DMS153 treated with DMSO at 0.1 percent for 48 hours (cell line): ENCODE measurements at regions not wholly inside any gene's neighbourhood (a gene's known extent, or its start where the extent isn't known, plus 50 kb on each side); places are given as distances from the start of the nearest gene placed in this dataset.

Experiments
- DNase-seq: peaks from one replicate; lab custom pipeline; 2025; ENCODE audit not compliant: unreplicated experiment; lab: John Stamatoyannopoulos, UW

DNA sequence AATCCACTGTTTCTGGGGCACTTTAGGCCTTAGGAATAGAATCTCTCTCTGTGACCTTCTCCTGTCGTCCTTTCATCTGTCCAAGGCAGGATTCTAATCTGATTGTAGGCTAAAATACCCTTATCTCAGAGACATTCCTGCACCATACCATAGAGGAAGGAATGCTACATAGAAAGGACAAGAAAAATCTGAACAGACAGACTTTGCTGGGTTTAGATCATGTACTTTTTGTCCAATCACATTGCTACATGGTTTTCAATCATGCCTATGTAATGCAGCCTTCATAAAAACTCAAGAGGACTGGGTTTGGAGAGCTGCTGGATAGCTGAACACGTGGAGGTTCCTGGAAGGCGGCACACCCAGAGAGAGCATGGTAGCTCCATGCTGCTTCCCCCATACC is 378.5 kb upstream of the SEMA6D start:
- DNase-seq = no peak

DNA sequence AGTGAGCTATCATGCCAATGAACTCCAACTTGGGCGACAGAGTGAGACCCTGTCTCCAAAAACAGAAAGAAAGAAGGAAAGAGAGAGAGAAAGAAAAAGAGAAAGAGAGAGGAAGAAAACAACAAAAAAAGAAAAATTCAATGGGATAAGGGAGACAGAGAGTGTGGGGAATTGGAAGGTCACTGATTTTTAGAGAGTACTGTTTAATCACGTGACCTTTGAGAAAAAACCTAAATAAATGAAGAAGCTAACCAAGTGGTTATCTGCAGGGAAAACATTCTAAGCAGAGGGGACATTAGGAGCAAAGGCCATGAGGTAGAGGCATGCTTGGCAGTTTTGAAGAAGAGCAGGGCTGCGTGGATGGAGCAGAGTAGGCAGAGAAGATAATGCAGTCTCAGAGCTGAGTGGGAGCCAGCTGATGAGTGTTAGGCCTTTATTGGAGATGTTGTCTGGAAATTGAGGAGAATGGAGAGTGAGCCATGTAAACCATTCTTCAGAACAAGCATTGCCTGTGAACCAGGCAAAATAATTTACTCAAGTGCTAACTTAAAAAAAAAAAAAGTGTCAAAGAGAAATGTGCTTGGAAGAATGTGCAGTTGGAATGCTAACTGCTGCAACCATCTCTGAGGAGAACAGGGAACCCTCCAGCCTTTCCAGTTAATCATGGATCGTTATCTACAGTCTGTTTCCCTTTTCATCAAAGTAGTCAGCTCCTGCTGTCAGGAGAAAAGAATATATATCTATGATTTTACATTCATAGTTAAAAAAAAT is 377.3 kb upstream of the SEMA6D start:
- no peak for DNase-seq

DNA sequence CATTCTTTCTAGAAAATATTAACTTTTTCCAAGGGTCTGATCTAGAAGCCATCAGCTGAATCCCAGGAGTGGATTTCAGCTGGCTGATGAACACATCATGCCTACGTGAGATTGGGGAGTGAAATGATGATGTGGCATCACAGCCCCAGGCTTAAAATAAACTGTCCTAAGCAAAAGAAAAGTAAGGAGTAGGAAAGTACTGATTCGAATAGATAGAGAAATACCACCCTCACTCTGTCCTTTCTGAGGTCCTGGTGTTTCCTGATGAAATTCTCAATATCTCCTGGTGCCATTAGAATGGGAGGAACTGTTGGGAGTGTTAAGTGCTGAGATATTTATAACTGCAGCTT is 376.8 kb upstream of the SEMA6D start:
- DNase-seq = no peak

DNA sequence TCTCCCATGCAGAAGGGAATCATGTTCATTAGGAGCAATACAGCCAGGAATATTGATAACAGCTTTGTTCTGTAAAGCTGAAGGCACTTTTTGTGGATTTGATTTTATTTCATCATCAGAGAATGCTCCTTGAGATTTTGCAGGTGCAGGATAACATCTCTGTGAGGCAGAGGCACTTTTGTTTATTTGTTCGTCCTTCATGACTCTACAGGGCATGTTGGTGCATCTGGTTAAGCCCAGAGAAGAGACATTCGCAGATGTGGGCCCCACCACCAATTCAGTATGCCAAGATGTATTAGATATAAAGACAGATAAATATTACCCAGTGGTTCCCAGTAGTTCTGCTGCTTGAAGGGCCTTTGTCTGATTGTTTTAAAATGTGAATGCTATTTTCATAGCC is 368.1 kb upstream of the SEMA6D start:
- DNase-seq = no peak

DNA sequence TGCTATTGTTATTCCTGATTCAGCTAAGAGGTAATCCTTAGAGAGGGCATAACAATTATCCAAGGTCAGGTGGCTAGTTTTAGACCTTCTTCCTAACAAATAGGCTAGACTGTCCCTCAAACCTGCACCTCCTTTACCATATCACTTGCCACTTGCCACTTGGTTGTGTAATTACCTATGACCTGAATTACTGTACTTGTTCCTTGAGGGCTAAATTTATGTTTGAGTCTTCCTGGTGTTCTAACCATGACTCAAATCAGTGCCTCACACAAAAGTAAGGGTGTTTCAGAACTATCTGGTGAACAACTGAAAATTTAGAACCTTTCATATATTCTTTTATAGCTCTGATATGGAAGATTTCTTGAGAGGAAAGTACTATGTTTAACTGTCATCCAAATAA is 365.8 kb upstream of the SEMA6D start:
- DNase-seq = no peak

DNA sequence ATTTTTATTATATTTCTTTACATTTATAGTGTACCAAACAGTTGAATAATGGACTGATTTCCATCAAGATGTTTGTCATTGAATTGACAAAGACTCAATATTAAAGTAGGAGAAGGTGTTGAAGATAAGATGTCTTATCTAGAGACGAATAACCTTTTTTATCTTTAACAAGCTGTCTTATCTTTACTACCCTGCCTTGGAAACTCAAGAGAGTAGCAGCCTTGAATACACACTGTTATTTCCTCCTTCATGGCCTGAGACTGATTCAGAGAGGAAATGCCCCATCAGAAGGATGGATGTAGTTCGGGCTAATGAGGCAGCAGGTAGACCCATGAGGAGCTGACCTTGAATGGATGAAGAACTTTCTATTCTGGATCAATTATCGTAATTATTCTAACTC is 365.1 kb upstream of the SEMA6D start:
- no peak for DNase-seq

DNA sequence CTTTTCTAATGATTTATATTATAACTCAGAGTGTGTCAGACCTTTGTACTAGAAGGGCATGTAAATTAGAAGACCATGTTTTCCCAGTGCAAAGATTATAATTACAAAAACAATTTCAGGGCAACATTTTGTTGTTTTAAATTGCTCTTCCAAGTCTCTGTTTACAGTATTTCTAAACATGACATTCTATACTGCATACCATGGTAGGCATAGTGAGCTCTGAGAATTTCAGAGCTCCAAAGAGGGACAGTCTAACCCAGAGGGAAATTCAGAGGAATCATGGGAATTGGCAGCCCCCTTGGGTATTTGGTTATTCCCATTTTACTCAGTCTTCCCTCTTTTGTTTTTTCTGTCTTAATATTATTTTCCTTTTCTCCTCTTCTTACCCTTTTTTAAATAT is 361.5 kb upstream of the SEMA6D start:
- DNase-seq = no peak

DNA sequence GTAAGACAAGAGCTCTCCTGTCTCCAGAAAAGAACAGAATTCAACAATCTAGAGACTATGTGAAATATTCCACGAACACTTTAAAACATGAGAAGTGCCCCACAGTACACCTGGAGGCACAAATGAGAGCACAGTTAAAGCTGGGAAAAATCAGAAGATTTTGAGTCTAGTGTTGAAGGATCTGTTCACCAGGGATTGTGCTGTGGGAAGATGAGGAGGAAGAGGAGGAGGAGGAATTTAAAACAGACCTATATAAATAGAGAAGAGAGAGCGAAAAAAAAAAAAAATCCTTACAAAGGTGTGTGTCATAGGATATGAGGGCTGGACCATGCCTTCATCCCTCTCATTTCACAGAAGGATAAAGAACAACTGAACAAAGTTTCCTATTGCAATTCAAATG is 361.0 kb upstream of the SEMA6D start:
- DNase-seq = no peak

DNA sequence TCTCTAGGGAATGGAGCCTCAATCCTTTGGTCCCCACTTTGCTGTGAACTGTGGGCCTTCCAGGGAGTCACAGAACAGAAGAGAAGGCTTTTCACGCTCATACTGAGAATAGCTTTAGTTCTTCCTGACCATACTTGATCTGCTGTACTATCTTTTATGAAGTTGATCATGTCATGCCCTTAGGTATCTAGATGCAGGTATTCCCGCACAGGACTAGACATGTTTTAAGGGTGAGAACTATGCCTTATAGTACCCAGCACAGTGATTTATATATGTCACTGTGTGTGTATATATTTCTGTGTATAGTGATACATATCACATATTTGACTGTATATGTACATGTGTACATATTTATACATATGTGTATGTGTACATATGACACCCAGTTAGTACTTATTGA is 358.4 kb upstream of the SEMA6D start:
- no peak for DNase-seq

DNA sequence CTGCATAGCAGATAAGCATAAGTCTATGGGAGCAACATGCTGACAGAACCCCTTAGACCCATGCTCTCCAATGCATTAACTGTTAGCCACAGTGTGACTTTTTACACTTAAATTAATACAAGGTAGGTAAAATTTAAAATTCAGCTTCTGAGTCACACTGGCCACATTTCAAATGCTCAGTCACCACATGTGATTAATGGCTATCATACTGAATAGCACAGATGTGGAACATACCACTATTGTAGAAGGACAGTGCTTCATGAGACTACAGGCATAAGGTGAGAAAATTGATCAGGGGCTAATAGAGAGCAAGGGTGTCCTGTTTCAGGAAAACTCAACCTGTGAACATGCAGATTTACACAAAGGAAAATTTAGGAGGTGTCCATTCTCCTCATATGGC is 357.0 kb upstream of the SEMA6D start:
- no peak for DNase-seq

DNA sequence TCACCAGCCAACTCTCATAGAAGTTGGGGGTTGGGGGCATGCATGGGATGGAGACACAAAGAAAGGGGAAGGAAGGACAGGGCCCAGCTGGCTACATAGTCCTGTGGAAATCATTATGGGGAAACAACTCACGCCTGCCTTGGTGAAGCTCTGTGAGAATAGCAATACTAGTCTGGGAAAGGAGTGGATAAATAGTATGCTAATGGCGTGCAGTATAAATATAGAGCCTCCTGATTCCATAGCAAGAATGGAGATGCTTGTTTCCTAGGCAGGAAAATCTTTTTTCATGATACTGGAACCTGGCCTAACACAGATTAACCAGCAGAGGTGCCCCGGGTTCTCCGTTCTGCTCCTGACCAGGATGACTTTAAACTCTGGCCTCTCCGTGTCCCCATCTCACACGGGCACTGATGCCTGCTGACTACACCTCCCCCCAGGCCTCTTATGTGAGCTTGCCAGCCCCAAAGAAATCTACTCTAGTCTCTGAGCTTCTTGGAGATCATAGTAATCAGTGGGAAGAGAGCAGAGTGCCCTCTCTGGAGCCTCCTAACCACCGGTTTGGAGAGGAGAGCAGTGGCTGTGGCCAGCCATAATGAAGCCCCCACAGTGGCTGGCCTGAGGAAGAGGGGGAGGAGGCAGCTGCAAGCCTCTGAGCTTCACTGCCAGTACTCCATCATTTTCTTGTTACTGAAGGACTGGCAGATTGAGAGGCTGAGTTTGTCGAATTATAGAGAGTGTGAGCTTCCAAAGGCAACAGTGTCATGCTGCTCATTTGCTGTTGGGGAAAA is 355.0 kb upstream of the SEMA6D start:
- DNase-seq = no peak

DNA sequence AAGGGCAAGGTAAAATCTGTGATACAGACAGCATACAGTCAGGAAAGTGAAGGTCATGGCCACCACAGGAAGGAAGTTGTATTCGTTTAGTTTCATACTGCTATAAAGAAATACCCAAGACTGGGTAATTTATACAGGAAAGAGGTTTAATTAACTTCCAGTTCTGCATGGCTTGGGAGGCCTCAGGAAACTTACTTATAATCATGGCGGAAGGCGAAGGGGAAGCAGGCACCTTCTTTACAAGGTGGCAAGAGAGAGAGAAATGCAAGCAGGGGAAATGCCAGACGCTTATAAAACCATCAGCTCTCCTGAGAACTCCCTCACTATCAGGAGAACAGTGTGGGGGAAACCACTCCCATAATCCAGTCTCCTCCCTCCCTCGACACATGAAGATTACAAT is 353.7 kb upstream of the SEMA6D start:
- DNase-seq = no peak

DNA sequence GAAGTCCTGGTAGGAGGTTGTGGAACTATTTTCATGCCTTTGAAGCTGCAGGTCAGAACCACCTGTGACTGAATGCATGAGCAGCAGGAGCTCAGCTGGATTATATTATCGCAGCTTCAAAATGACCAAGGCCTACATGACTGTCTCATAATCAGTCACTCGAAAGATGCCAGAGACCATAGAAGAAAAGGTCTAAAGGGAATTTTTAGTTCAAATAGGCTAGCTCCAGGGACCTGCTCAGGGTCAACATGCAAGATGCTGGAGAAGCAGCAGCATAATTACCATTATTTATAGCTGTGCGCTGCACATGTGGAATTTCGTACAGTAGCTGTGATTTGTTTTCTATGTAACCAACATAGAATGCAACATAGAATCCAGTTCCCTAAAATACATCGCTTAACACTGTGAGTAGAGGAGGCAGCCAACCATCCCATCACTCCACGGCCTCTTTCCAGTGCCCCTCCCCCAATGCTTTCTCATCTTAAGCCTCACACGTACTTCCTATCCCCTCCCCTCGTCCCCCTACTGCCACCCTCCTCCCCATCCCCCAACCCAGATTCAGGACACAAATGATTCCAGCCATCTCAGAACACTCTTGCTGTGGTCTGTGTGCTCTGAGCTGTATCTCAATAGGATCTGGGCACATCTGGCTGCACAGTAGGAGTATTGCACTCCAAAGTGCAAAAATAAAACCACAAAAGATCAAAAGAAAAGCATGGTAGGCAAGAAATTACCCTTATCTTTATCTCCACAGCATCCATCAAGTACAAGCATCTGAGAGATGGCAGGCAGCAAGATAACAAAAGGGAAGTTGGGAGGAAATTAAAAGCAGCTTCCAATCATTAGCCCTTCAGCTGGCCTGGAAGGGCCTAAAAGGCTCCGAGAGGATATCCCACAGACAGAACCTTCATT is 352.8 kb upstream of the SEMA6D start:
- no peak for DNase-seq

DNA sequence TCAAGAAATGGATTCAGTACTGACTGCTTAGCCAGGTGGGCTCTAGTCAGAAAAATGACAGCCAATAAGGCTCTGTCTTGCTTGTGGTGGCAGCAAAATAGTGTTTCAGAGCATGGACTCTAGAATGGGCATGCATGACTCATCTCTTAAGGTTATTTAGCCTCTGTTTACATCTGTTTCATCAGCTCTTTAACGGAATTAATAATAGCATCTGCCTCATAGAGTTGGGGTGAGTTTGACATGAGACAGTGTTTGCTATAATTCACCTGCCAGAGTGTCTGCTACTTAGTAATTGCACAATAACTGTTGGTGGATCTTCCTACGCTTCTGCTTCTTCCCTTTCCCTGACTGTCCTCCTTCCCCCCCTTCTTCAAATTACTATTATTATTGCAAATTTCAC is 350.4 kb upstream of the SEMA6D start:
- no peak for DNase-seq

DNA sequence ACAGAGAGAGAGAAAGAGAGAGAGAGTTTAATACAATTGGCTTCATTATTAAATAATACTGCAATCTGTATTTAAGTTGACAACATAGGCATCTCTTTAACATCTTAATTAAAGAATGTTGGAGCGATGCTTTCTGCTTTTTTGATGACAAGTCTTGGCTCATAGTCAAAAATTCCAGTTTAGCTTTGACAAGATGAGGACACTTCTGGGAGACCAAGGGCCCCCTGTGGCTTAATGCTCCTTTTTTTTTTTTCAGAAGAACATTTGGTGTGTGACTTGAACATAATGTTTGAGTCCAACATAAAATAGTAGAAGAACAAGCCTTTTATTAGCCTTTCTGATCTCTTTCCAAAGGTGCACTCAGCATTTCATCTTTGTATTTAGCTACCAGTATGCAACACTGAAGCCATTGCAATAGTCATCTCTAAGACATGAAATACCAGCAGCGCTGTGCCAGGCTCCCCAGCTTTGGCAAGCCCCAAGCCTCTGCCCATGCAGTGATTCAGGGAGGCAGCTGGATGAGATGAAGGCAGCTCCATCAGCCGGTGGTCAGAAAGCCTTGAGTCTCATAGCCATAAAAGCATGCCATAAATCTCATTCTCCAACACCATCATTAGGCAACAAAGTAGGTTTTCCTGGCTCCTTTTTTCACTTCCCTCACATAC is 349.4 kb upstream of the SEMA6D start:
- DNase-seq = no peak

DNA sequence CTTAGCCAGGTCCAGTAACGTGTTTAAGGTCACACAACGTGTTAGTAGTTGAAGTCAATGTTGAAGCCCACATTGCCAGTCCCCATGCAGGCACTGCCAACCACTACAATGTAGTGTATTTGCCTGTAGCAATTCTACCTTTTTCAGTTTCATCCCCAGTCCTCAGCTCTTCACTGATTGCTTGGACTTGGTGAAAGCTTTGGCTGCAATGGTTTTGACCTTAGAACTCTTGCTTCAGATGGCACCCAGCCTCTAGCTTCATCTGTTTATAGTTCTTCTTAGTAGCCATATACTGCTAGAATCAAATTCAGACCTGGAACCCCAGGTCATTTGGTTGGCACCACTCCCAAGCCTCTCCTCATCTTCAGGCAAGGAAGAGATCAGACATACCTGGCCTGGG is 345.4 kb upstream of the SEMA6D start:
- no peak for DNase-seq

DNA sequence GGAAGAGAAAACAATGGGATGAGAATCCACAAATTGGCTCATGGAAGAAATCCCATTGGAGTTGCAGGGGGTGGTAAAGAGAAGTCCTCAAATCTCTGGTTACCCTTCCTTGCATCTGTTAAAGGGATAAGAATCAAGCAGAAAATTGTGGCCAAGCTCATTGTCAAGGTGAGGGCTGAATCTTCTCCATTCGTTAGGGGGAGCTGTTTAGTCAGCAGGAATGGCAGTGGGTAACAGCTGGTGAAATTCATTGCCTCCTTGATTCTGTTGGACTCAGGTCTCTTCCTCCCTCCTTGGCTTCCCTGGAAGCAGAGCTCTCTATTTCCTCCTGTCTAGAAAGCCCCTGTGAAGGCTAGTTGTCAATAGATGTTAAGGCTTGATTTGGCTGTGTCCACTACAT is 343.1 kb upstream of the SEMA6D start:
- DNase-seq = no peak

DNA sequence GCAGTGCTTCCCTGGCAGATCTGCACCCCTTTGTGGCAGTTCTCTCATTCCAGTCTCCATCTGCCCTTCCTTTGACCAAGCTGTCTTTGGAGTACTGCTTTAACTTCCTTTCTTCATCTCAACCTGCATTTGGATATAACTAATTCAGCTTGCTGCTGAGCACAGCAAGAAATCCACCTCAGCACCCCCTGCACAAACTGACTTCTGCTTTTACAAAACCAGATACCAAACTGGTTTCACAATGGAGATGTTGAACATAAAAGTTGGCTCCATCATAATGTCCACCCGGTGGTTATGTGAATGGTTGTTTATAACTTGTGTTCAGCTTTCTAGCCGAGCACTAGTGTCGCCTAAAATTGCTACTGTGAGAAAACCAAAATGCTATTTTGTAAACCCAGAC is 341.1 kb upstream of the SEMA6D start:
- DNase-seq = no peak

DNA sequence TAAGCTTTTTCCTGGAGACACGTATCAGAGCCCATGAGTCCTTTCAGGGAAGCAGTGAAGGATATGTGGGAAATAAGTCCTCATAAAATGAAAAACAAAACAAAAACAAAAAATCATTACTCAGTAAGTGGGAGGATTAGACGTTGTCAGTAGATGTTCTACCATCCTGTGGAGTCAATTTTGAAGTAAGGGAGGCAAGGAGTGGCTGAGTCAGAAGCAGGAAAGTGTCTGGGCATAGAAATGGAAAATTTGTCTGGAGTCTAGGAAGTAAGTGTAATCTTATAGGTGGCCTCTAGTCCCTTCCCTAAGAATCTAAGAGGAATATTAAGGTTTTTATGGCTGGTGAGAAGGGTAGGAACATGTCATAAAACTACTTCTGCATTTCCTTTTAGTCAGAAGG is 339.8 kb upstream of the SEMA6D start:
- DNase-seq = no peak

DNA sequence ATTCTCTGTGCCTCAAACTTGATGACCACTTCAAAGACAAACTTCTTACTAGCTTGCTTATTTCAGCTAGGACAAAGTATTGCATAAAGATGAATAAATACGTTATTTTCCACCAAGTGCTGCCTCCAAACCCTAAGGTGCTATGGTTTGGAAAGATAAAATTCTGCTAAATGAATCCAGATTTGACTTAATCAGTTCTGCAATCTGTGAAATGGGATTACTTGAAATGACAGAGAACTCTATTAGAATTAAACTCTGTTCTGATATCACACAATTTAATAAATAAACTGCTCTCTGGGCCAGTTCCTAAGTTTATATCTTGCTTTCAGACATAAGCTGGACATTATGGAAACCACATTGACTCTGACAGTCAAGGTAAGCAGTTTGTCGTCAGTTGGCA is 338.8 kb upstream of the SEMA6D start:
- DNase-seq = no peak

DNA sequence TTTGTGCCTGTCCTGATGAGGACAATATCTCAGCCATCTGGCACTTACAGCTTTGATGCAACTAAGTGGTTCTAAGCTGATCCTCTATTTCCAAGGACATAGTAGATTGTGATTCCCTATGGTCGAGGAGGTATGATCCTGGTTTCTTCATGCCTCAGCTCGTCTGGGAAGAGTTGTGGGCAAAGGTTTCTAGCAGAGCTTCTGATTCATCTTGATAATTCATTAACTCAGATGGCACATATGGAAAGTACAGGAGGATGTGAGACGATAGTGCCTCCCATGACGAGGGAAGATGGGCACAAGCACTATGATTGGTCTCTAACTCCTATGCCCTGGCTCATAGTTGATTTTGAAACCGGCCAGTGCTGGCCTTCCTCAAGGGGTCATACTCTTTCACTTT is 334.2 kb upstream of the SEMA6D start:
- DNase-seq = no peak
